Transverse colon (tissue), 4 donors: ENCODE measurements at regions not wholly inside any gene's neighbourhood (a gene's known extent, or its start where the extent isn't known, plus 50 kb on each side); places are given as distances from the start of the nearest gene placed in this dataset.

ENCODE experiments used
- CTCF ChIP-seq, 5 experiments: fragments of 200-600 bp in 3 of 5; fragments of 450-650 bp in 2 of 5; sonication (generic) in 3 of 5; IDR thresholded peaks; 1 replicate in 2 of 5; 2 replicates in 3 of 5; pipeline ENCODE4 v1.5.1; 2016 to 2017; ENCODE audit warnings: antibody characterized with exemption in 5 of 5, inconsistent platforms in 3 of 5, mild to moderate bottlenecking in 2 of 5, moderate library complexity in 1 of 5
- EP300 ChIP-seq: sonication (generic); formaldehyde crosslinking; IDR thresholded peaks from one replicate; pipeline ENCODE4 v1.6.1; 2017; ENCODE audit warnings: antibody characterized with exemption, low read depth
- POLR2A ChIP-seq: fragments of 450-650 bp; IDR thresholded peaks from one replicate; pipeline ENCODE4 v1.6.1; 2016; ENCODE audit warnings: antibody characterized with exemption, mild to moderate bottlenecking, moderate library complexity
- POLR2AphosphoS5 ChIP-seq, 3 donors: sonication (generic); formaldehyde crosslinking; IDR thresholded peaks; one replicate each; pipeline ENCODE4 v1.6.1; 2016; ENCODE audit warnings: antibody characterized with exemption in 3 of 3

GRCh38 chr20:58040447-58041290 lies 187.8 kb downstream of the ANKRD60 start:
- TF ChIP-seq POLR2A (no peak), CTCF (IDR thresholded peaks at IDR 0.05) (no peak), POLR2AphosphoS5 (IDR thresholded peaks at IDR 0.05) (no peak), EP300 (no peak)
